Thyroid gland (tissue), 4 donors: ENCODE measurements at regions not wholly inside any gene's neighbourhood (a gene's known extent, or its start where the extent isn't known, plus 50 kb on each side); places are given as distances from the start of the nearest gene placed in this dataset.

Source experiments
- DNase-seq, 2 donors: peaks; one replicate each; pipeline ENCODE4 v3.0.0-alpha.2; 2019
- H3K27ac ChIP-seq, 3 donors: fragments of 200-600 bp; sonication (generic); 1 replicate in 2 of 3; 2 replicates in 1 of 3; pipeline ENCODE4 v1.5.1; 2016 to 2019; ENCODE audit warnings: mild to moderate bottlenecking in 1 of 3, moderate library complexity in 1 of 3
- H3K27me3 ChIP-seq: fragments of 200-600 bp; sonication (generic); one replicate; pipeline ENCODE4 v1.5.1; 2019
- H3K36me3 ChIP-seq, 2 donors: fragments of 200-600 bp; sonication (generic); one replicate each; pipeline ENCODE4 v1.5.1; 2016 to 2019
- H3K4me1 ChIP-seq, 2 donors: fragments of 200-600 bp; sonication (generic); one replicate each; pipeline ENCODE4 v1.5.1; 2017 to 2019
- H3K4me3 ChIP-seq, 3 donors: fragments of 200-600 bp; sonication (generic); replicated peaks in 1 of 3; 1 replicate in 2 of 3; 2 replicates in 1 of 3; pipeline ENCODE4 v1.5.1; 2016; ENCODE audit warnings: mild to moderate bottlenecking in 1 of 3
- H3K9me3 ChIP-seq: fragments of 200-600 bp; sonication (generic); one replicate; pipeline ENCODE4 v1.5.1; 2017
- POLR2A ChIP-seq, 2 donors: fragments of 450-650 bp; IDR thresholded peaks; one replicate each; pipeline ENCODE4 v1.6.1; 2017; ENCODE audit warnings: antibody characterized with exemption in 2 of 2, mild to moderate bottlenecking in 2 of 2, moderate library complexity in 1 of 2
- WGBS, 2 donors: methylation state at CpG; one replicate each; pipeline ENCODE4 v1.1.5; 2017; 5-methylcytosine and 5-hydroxymethylcytosine counted together
- intact Hi-C: fragments of 100-400 bp; cut with DNase I; formaldehyde crosslinking; loops from one replicate; pipeline ENCODE4 v1.15.1; 2023
- TF ChIP-seq, protein P1 (sequence below), 6 experiments: fragments of 200-600 bp in 3 of 6; fragments of 450-650 bp in 3 of 6; sonication (generic) in 3 of 6; IDR thresholded peaks; one replicate each; pipeline ENCODE4 v1.5.1; 2016 to 2019; ENCODE audit warnings: antibody characterized with exemption in 6 of 6, mild to moderate bottlenecking in 2 of 6, inconsistent platforms in 1 of 6, moderate library complexity in 1 of 6

DNA sequence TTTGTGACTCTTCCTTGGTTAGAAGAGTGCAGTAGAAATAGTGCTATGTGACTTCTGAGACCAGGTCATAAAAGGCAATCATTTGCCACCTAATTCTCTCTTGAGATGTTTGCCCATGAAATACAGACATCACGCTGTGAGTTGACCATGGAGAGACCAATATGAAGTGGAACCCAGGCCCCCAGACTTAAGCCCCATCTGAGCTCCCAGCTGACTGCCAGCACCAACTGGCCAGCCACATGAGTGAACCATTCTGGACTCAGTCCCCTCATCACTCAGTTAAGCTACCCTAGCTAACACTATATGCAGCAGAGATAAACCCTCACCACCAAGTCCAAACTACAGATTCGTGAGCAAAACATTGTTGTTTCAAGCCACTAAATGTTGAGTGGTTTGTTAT lies 60.7 kb upstream of the NIPBL start:
- H3K36me3 ChIP-seq = no peaks in the 10 kb centered on the region
- WGBS, 2 donors = 81 to 83% methylated on average over 2 of the region's 2 CpGs
- no peaks in the 10 kb centered on the region for H3K4me1 ChIP-seq
- H3K27ac ChIP-seq = no peak overlapping the region
- TF ChIP-seq, protein P1, sequence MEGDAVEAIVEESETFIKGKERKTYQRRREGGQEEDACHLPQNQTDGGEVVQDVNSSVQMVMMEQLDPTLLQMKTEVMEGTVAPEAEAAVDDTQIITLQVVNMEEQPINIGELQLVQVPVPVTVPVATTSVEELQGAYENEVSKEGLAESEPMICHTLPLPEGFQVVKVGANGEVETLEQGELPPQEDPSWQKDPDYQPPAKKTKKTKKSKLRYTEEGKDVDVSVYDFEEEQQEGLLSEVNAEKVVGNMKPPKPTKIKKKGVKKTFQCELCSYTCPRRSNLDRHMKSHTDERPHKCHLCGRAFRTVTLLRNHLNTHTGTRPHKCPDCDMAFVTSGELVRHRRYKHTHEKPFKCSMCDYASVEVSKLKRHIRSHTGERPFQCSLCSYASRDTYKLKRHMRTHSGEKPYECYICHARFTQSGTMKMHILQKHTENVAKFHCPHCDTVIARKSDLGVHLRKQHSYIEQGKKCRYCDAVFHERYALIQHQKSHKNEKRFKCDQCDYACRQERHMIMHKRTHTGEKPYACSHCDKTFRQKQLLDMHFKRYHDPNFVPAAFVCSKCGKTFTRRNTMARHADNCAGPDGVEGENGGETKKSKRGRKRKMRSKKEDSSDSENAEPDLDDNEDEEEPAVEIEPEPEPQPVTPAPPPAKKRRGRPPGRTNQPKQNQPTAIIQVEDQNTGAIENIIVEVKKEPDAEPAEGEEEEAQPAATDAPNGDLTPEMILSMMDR (IDR thresholded peaks at IDR 0.05) = no peak
- TF ChIP-seq POLR2A (IDR thresholded peaks at IDR 0.05) = no peak
- no peak overlapping the region for H3K4me3 ChIP-seq
- intact Hi-C loops = no loop called here
- H3K27me3 ChIP-seq = no peaks in the 10 kb centered on the region
- no peaks in the 10 kb centered on the region for H3K9me3 ChIP-seq
- no peak for DNase-seq

DNA sequence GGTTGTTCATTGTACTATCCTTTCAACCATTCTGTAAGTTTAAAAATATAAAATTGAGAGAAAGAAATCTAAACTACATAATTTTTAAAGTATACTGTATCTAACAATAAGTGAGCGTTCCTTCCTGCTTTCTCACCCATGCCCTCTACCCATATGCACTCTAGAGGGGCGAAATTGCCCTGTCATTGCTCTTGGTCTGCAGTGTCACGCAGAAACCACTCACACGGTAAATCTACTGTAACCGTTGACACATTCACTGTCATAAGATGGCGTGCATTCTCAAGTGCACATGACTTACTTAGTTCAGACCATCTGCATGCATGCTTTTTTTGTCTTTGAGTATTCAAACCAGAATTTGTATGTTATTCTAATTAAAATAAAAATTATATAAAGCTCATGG lies 55.7 kb upstream of the NIPBL start:
- intact Hi-C loops = no loop called here
- peak; percentile 55 to 72 for DNase-seq
- no peak overlapping the region for H3K4me3 ChIP-seq
- no peak for TF ChIP-seq POLR2A (IDR thresholded peaks at IDR 0.05)
- TF ChIP-seq, protein P1 (IDR thresholded peaks at IDR 0.05) = no peak
- H3K36me3 ChIP-seq = no peaks in the 10 kb centered on the region
- H3K4me1 ChIP-seq = no peaks in the 10 kb centered on the region
- H3K27me3 ChIP-seq = no peaks in the 10 kb centered on the region
- H3K9me3 ChIP-seq = no peaks in the 10 kb centered on the region
- 43 to 54% methylated on average over 6 of the region's 6 CpGs for WGBS, 2 donors
- H3K27ac ChIP-seq = no peak overlapping the region

GRCh38 chr5:36826694-36827093 lies 49.9 kb upstream of the NIPBL start:
- Histone ChIP-seq H3K36me3 (no peaks in the 10 kb centered on the region), H3K9me3 (no peaks in the 10 kb centered on the region), H3K4me3 (no peak overlapping the region), H3K27ac (no peak overlapping the region), H3K27me3 (no peaks in the 10 kb centered on the region), H3K4me1 (peaks cover 2% of the 10 kb centered on the region in 2 donors)
- DNase-seq = no peak
- WGBS, 2 donors = 93 to 96% methylated on average over 2 of the region's 2 CpGs
- TF ChIP-seq, protein P1 (IDR thresholded peaks at IDR 0.05) = no peak
- no peak for TF ChIP-seq POLR2A (IDR thresholded peaks at IDR 0.05)
- intact Hi-C loops = no loop called here
